C1 segment of cervical spinal cord (tissue), 14 donors: ENCODE measurements at regions not wholly inside any gene's neighbourhood (a gene's known extent, or its start where the extent isn't known, plus 50 kb on each side); places are given as distances from the start of the nearest gene placed in this dataset.
"Not testable (repeated sequence)": the region's sequence is repeated elsewhere in the genome, so short reads cannot be mapped to it uniquely, and the experiment has no call there.

Experiments used
- DNase-seq, 14 donors: peaks; one replicate each; lab custom pipeline; 2025; lab: John Stamatoyannopoulos, UW

DNA sequence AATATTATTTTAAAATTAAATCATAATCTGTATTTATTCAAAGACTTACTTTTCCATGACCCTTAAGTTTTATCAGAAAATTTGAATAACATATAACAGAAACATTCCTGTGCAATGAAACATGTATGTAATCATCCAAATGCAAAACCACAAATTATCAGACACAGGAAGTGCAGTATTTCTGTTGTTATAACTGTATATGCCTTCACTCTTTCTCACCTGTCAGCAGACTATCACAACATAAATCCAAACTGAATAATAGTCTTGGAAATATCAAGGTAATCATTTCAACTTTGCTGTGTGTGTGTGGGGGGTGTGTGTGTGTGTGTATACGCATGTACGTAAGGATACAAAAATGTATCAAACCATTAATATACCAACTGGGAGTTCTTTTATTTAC is 285.9 kb downstream of the SLC7A11 start:
- no peak for DNase-seq

GRCh38 chr4:137955595-137955994 is 286.6 kb downstream of the SLC7A11 start:
- no peak for DNase-seq

GRCh38 chr4:137952116-137952515 is 290.0 kb downstream of the SLC7A11 start:
- peak in 2 of 14 donors; percentile 4 to 5 for DNase-seq

DNA sequence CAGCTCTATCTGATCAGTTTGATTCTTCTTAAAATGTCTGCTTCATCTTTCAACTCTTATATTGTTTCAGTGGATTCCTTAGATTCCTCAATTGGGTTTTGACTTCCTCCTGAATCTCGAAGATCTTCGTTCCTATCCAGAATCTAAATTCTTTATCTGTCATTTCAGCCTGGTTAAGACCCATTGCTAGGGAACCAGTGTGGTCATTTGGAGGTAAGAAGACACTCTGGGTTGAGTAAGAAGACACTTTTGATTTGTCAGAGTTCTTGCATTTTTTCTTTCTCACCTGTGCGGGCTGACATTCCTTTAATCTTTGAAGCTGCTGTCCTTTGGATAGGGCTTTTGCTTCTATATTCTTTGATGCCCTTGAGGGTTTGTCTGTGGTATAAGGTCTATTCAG is 291.9 kb downstream of the SLC7A11 start:
- DNase-seq: no peak

- no peak for DNase-seq
Observed at GRCh38 chr4:137949746-137950145, 292.4 kb downstream of the SLC7A11 start.

GRCh38 chr4:137946453-137947174 is 295.5 kb downstream of the SLC7A11 start:
- no peak for DNase-seq

DNA sequence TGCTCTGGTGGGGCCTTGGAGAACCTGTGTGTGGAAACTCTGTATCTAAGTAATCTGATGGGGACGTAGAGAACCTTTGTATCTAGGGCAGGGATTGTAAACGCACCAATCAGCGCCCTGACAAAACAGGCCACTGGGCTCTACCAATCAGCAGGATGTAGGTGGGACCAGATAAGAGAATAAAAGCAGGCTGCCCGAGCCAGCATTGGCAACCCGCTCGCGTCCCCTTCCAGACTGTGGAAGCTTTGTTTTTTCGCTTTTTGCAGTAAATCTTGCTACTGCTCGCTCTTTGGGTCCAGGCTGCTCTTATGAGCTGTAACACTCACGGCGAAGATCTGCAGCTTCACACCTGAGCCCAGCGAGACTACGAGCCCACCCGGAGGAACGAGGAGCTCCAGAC is 299.3 kb downstream of the SLC7A11 start:
- DNase-seq: not testable (repeated sequence)

- not testable (repeated sequence) for DNase-seq
Observed at GRCh38 chr4:137942015-137942515, 300.1 kb downstream of the SLC7A11 start.

- DNase-seq: no peak
Observed at GRCh38 chr4:137934911-137935310, 307.2 kb downstream of the SLC7A11 start.

DNA sequence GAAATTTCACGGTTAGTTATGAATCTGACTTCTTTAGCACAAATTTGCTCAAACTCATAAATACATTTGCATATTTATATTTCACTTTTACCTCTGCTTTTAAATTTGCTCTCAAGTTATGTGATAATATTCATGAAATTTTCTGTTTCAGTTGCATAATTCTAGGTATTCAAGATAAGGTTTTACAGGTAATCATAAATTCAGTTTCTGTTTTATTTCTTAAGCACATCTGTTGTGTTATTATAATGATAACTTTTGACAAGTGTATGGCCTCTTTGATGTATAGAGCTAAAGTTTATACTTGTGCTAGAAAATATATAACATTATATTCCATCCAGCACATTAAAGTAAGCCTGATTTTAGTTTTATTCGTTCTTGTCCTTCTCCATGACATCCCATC is 308.1 kb downstream of the SLC7A11 start:
- DNase-seq: no peak

DNA sequence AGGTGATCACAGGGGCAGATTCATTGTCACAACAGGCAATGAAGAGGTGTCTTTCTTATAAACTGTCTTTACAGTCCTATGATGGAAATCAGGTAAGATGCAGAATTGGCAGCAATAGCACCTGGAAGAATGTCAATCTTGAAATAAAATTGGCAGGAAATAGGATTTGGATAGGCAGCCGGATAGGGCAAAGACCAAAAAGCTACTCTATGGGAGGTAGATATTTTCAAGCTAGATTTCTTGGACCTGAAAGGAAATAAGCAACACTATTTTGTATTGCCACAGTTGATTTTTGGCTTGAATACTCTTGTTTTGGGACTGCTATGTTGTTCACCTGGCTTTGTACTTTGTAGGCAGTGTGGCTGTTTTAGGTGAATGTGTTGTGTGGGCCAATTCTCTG is 314.2 kb downstream of the SLC7A11 start:
- no peak for DNase-seq

DNA sequence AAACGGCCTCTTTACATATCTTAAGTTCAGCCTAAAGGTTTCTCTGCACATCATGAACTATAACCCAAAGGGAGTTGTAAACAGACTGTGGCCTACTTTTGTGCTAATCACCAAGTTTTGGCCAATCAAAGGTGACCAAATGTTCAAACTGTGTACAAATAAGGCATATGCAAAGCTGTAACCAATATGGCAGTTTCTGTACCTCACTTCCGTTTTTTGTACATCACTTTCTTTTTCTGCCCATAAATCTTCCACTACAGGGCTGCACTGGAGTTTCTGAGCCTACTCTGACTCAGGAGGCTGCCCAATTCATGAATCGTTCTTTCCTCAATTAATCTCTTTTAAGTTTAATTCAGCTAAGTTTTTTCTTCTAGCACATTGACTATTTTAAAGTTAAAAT is 318.7 kb downstream of the SLC7A11 start:
- no peak for DNase-seq

GRCh38 chr4:137922721-137923120 is 319.4 kb downstream of the SLC7A11 start:
- DNase-seq: no peak

DNA sequence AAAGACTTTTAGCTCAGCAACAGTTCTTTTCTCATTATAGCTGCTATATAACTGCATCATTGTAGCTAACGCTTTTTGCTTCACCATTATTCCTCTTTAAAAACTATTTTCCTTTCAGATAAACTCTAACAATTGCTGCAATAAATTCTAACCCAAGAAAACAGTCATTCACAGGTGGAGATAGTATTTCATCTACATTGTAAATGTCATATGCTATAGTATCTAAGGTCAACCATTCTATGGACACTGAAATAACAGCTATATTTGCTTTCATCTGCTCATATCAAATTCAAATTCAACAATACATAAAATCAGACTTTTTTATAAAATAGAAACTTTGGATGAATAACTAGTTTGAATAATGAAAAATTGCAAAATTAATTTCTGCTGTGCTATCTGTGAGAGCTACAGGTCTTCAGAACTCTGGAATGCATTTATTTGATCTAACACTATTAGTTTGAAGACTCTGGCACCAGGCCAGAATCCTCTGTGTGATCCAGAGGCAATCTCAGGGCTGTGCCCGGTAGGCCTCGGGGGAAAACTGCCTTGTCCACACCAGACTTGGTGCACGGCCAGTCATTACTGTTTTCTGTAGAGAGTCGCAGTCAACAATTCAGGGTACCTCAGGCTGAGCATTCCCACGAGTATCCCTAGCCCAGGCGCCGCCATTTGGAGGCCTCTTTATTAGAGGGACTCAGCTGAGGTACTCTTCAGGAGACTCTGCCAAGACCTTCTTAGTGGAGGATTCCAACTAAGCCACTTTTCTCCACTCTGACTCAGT is 332.4 kb downstream of the SLC7A11 start:
- DNase-seq: no peak

GRCh38 chr4:137905930-137906329 is 336.2 kb downstream of the SLC7A11 start:
- DNase-seq: no peak

DNA sequence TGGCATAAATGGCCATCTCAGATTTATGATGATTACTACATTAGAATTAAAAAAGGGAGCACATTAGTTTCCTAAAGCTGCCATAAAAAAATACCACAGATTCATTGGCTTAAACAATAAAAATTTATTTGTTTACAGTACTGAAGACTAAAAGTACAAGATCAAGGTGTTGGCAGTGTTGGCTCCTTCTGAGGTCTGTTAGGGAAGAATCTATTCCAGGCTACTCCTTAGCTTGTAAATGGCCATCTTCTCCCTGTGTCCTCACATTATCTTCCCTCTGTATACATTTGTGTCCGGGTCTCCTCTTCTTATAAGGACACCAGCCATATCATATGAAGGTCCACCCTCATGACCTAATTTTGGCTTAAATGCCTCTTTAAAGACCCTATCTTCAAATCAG is 341.0 kb downstream of the SLC7A11 start:
- no peak for DNase-seq

DNA sequence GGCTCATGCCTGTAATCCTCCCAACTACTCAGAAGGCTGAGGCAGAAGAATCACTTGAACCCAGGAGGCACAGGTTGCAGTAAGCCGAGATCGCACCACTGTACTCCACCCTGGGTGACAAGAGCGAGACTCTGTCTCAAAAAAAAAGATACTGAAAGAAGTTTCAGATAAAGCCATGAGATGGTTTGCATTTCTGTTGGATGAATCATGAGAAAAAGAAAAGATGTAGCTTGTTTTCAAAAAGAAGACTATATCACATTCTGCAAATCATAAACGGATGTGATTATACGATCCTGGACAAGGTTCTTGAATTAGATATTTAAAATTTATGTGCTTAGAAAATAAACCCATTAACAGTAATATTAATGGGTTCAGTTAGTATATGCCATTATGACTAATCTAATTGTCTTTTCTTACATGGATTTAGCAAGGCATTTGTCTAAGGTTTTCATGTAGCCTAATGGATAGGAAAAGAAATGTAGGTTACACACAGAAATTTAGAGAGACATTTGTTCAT is 345.9 kb downstream of the SLC7A11 start:
- no peak for DNase-seq

GRCh38 chr4:137895515-137895914 is 346.6 kb downstream of the SLC7A11 start:
- not testable (repeated sequence) for DNase-seq

DNA sequence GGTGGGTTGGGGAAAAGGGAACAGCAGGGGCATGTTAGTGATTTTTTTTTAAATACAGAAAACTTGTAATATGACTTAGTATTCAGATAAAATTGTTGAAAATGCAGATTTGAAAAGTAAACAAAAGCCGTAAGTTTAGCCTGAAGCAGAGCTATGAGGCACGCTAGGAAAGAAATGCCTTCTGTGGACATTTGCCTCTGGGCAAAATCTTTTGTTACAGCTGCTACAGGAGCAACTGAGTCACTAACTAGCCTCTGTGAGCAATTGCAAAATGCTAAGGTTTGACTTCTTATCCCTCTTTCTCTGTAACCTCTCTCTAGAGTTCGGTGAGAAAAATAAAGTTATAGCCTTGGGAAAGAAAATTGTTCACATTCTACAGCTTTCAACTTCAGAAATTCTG is 350.0 kb downstream of the SLC7A11 start:
- DNase-seq: no peak

GRCh38 chr4:137890812-137891211 is 351.3 kb downstream of the SLC7A11 start:
- DNase-seq: no peak

GRCh38 chr4:137881641-137882040 is 349.3 kb upstream of the PCDH18 start:
- no peak for DNase-seq

- DNase-seq: not testable (repeated sequence)
Observed at GRCh38 chr4:137868067-137868466, 335.8 kb upstream of the PCDH18 start.

GRCh38 chr4:137866671-137867070 is 334.4 kb upstream of the PCDH18 start:
- DNase-seq: no peak
